ENCODE measurements at regions not wholly inside any gene's neighbourhood (a gene's known extent, or its start where the extent isn't known, plus 50 kb on each side); places are given as distances from the start of the nearest gene placed in this dataset.

DNA sequence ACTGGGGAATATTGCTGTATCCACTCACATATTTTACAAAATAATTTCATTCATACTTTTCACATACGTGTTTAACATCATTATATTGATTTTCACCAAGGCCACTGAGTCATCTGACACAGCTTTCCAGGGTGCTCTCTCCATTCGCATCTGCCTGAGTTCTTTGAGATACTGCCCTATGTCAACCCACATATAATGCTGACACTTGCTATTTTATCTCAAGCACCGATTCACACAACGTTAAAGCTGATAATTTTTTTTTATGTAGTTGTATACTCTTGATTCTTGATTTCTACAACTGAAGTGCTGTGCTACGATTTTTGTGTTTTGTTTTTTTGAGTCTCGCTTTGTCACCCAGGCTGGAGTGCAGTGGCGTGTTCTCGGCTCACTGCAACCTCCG lies 249.8 kb upstream of the CDIN1 start:
- TF ChIP-seq CTCF (IDR thresholded peaks at IDR 0.05) (no peak), POLR2A (IDR thresholded peaks at IDR 0.05) (no peak), POLR2AphosphoS5 (IDR thresholded peaks at IDR 0.05) (no peak)

All from prostate gland (tissue), 2 donors.